Activated CD8-positive, alpha-beta memory T cell treated with anti-CD3 and anti-CD28 coated beads, Interleukin-2, amount 50 U/mL, for 24 hours (primary cell): ENCODE measurements at regions not wholly inside any gene's neighbourhood (a gene's known extent, or its start where the extent isn't known, plus 50 kb on each side); places are given as distances from the start of the nearest gene placed in this dataset.

Experiments
- DNase-seq: peaks from one replicate; pipeline ENCODE4 v3.0.0-alpha.2; 2020; ENCODE audit errors: extremely low read depth

DNA sequence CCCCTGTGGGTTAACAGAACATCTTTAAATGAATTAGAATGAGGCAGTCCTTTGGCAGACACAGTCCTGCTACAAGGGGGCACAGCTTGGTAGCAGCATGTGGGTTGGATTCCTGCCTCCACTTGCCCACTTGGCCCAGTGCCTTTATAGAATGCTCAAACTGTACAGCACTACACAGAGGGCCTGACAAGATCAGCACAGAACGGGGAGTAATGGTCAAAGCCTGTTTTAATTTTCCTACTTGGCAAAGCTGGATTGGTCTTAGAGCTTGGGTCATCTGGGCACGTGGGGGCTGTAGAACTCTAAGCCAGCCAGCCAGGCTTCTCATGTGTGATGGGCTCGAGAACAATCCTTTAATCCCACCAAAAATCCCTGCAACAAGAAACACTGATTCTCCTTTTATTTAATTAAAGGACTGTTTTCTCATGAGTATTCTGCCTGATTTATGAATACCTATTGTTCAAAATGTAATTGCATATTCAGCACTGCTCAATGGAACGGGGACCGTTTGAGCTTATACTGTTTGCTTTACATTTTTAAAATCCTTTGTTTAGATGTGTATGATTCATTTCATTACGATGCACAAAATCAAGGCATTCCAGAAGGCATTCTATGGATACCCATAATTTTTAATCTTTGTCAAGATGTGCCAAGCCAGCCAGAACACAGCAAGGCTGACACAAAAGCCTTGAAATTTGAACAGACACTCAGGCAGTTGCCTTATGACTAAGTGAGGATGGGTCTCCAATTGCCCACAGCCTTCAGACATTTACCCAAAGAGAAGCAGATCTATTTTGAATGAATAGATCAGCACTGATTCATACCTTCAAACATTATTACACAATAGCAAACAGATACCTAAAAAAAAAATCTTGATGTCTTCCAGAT, 249.3 kb upstream of the TGFBR2 start:
- DNase-seq: no peak

DNA sequence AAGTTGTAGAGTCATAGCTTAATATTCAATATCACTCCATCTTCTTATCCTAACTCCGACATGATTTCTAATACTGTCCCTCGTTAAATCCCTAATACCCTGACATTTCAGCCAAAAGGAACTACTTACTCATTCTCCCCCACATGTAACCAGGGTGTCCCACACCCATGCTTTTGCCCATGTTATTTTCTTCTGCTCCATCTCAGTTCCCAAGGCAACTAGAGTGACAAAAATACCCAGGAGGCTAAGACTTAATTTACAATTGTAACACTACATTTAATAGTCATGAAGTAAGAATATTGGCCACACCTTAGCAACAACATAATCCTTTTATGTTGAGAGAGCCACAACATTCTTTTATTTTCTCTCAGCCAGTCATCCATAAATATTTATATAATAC, 248.5 kb upstream of the TGFBR2 start:
- no peak for DNase-seq

DNA sequence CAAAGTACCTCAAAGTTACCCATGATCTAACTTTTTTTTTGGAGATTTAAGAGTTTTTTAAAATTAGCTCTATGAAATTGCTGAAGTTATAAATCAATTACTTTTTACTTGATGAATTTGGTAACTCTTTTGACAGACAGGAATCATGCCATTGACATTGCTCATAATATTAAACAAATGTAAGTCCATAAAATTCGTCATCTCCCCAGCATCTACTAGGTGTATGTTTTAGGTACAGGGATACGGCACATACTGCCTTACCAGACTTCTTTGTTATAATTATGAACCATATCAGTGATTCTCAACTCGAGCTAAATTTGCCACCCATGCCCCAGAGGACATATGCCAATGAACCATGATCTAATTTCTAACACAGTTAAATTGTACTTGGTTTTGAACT, 247.5 kb upstream of the TGFBR2 start:
- DNase-seq: no peak

DNA sequence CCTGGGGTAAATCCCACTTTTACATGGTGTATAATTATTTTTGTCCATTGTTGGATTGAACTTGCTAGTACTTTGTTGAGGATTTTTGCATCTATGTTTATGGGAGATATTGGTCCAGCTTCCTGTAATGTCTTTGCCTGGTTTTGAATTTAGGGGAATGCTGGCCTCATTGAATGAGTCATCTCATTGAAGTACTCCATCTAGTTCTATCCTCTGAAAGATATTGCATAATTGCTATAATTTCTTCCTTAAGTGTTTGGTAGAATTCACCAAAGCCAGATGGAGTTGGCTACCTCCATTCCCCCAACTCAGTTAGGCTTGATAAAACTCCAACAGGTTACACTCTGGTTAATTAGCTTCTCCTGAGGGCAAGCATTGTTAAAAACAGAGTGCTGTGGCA, 237.4 kb upstream of the TGFBR2 start:
- no peak for DNase-seq

DNA sequence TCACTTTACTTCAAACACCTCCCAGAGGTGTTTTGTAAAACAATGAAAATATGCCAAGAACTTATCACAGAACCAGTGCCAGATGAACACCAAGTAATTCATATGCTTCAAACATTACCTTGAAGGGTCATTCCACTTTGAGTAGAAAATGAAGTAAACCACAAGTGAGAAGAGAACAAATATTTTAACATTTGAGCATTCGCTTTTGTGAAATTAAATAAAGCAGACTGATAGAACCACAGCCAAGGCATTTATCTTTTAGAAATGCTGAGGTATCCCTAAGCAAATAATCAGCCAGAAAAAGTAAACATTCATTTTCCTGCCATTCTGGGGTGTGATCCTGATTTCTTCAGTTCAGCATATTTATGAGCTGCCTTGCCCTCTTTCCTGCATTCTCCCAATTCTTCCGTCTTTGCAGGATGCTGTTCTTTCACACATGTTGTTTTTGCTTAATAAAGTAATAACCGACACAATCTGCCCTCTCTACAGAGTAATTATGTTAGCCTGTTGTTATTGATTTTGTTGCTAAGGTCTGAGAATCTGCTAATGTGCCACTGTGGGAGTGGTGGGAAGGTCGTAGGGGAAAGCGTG, 235.6 kb upstream of the TGFBR2 start:
- no peak for DNase-seq

DNA sequence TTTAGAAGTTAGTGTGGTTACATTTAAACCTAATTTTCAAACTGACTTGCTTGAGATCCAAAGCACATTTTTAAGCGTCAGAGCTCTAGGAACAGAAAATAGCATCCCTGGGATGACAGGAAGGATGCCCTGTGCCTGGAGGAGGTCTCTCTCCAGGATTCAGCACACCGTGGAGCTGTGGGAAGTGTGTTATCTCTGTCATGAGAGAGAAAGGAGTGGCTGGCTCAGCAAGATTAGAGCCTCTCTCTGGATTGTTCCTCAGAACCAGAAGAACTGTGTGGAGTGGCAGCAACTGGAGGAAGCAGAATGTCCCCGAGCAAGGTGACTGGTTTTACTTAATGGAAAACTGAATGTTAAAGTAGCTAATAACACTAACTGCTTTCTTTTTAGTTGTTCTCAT, 233.6 kb upstream of the TGFBR2 start:
- no peak for DNase-seq

DNA sequence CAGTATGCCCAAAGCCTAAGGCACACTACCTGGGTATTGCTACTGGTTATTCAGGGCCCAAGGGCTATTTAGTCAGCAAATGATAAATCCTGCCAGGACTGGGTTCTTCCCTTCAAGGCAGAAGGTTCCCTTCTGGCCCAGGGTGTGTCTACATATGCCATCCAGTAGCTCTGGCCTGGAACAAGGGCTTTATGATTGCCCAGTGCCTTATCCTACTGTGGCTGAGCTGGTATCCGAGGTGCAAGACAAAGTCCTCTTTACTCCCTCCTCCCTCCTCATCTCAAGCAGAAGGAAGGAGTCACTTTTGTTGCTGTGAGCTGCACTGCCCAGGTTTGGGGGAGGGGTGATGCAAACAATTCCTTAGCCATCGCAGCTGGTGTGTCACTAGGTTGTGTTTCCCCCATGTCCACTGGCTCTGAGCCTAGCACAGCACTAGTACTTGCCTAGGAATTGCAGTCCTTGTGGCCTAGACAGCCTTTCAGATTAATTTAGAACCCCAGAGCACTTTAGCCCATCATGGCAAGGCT, 221.8 kb upstream of the TGFBR2 start:
- no peak for DNase-seq

DNA sequence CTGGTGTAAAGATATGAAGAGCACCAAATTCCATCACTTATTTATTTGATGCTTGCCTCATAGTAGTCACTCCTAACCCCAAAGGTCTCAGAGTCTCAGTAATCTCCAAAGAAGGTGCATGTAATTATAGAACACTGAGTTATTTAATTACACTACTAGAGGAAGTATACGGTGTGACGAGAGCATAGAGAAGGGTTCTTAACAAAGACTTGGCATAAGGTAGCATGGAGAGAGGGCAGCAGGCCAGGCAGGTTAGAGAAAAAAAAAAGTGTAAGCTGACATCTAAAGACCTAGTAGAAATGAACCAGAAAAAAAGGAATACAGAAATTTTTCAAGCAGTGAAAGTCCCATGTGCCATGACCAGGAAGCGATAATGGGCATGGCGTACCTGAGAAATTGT, 213.3 kb upstream of the TGFBR2 start:
- DNase-seq: no peak

DNA sequence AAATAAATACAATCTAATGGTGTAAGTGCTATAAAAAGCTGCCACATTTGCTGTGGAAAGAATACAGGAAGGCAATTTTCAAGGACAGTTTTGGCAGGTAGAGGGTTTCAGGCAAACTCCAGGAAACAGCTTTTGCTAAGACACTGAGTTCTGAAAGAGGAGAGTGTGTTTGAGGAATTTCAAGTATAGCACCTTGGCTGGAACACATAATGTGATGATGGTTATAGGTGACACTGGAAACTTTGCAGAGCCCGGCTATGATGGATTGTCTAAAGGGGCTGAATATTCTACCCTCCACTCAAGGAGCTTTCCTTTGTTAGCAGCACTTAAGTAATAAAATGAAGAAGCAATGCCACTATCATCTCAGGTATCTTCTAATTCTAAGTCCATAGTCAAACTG, 209.4 kb upstream of the TGFBR2 start:
- DNase-seq: no peak

DNA sequence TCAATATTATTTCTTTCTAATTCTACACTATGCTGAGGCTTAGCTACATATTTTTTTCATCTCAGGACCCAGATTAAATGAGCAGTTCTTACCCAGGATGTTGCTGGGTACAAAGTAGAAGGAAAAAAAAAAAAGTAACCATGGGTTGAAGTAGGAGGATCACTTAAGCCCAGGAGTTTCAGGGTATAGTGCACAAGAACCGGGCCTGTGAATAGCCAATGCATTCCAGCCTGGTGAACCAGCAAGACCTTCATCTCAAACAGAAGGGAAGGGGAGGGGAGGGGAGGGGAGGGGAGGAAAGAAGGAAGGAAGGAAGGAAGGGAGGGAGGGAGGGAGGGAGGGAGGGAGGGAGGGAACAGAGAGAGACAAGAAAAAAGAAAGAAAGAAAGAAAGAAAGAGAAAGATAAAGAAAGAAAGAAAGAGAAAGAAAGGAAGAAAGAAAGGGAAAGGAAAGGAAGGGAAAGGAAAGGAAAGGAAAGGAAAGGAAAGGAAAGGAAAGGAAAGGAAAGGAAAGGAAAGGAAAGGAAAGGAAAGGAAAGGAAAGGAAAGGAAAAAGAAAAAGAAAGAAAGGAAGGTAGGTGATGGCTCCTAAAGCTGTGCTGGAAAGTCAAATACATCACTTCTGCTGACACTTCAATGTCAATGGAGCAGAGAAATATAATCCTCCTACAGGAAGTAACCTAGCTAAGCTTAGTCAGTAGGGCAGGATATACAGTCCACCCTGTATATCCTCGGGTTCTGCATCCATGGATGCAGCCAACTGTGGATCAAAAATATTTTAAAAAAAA, 206.8 kb upstream of the TGFBR2 start:
- no peak for DNase-seq

DNA sequence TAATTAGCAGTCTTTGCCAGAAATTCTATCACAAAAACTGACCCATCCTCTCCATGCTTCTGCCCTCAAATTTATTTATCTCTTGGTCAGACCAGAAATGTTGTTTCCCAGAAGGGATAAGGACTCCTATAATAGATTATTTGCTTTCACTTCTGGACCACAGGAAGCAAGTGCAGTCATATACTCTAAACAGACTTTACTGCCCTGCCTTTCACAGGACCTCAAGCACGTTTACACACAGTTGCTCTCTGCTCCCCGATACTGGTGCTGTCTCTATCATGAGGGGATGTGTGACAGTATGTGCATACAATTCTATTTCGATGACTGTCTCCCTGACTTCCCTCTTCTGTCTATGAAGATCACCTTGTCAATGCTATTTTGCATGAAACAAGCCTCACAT, 205.5 kb upstream of the TGFBR2 start:
- no peak for DNase-seq

DNA sequence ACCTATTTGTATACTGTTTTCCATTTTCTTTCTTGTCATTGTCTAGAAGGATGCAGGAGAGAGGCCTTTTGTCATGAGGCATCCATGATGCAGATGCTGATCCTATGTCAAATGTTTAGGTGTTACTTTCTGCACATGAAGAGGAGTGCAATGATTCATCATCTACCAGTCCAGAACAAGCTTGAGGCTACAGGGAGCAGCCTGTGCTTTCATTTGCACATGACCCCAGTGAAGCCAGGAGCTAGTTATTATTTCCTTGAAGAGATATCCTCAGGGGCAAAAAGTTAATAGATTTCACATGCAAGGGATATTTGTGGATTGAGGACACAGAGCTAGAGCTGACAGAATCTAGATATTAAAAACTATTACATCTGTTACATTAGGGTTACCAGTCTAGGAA, 204.4 kb upstream of the TGFBR2 start:
- DNase-seq: no peak

DNA sequence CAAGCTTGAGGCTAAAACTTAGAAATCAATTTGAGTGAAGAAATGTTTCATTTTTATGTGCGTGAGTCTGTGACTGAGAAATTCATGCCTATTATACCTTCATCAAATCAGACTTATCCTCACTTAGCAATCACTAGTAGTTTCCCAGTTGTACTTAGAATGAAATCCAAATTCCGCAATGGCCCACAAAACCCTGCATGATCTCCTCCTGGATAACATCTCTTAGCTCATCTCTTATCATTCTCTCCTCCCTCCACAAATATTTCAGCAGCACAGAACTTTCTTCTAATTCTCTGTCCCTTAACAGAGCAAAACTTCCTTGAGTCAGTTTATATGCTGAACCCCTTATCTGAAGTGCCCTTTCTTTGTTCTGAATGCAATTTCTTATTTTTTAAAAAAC, 198.8 kb upstream of the TGFBR2 start:
- no peak for DNase-seq

DNA sequence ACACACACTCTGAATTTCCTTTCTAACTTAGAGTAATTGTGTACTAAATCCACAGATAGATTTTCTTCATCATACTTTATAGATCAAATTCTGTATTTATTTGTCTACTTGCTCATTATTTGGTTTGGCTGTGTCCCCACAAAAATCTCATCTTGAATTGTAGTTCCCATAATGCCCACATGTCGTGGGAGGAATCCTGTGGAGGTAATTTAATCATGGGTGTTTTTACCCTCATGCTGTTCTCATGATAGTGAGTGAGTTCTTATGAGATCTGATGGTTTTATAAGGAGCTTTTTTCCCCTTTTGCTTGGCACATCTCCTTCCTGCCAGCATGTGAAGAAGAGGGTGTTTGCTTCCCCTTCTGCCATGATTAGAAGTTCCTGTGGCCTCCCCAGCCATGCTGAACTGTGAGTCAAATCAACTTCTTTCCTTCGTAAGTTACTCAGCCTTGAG, 198.3 kb upstream of the TGFBR2 start:
- DNase-seq: no peak

DNA sequence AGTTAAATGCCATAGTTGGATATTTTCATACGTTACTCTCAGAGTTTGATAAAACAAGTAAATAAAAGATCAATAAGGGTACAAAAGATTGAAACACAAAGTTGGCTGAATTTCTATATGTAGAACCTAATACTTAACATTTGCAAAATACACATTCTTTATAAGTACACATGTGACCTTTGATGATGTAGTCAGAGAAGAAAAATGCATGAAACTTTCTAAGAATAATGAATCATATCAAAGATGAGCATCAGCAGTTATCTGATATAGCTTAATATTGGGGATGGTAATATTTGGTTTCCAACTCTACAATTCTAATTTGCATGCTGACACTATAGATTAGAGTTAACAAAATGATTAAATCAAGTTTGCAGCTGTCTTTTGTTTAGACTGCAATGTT, 188.0 kb upstream of the TGFBR2 start:
- DNase-seq: no peak

DNA sequence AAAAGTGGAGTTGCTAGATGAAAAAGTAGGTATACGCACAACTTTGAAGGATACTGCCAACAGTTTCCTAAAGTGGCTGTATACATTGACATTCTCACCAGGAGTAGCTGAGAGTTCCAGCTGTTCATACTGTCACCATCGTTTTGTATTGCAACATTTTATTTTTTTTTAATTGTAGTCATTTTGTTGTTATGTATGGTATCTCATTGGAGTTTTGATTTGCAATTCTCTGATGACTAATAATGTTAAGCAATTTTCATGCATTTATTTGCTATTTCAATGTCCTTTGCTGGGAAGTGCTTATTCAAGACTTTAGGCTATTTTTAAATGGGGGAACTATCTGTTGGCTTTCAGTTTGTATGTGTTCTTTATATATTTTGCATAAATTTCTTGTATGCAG, 185.1 kb upstream of the TGFBR2 start:
- no peak for DNase-seq

DNA sequence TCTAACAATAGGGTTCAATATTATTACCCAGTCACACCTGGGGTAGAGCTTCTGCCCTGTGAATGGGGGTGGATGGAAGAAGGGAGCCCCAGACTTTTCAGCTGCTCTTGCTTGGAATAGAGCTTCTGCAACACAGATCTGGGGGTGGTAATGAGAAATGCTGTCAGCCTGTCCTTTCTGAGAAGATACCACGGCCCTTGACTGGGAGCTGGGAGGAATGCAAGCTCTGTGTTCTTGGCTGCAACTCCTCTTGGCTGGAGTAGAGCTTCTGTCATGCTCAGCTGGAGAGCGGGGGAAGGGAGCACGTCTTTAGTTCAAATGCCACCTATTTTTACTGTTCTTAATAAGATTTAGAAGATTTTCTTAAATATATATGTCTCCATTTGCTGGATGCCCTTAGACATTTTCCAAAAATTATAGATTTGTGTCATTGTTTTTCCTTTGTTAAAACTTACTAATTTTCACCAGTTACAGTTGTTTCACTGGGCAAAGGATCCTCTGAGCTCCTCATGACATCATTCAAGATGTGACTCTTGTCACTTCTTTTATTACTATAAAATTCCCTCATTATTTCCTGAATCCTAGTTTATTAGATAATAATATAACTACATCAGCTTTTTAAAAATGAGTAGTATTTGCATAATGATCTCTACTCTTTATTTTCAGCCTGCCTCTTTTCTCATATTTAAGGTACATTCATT, 180.0 kb upstream of the TGFBR2 start:
- DNase-seq: no peak

DNA sequence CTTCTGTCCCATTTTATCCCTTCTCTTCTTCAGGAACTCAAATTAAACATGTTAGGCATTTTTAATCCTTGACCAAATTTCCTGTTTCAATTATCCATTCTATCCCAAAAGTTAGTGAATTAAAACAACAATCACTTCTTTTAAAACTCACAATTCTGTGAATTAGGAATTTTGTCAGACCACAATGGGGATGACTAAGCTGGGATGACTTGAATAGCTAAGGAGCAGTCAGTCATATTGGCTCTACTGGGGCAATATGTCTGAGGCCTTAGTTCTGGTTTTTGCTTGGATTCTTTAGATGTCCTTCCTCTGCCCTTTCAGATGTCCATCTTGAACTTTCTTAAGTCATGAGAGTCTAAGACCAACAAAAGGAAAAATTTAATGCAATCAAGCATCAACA, 178.2 kb upstream of the TGFBR2 start:
- no peak for DNase-seq

DNA sequence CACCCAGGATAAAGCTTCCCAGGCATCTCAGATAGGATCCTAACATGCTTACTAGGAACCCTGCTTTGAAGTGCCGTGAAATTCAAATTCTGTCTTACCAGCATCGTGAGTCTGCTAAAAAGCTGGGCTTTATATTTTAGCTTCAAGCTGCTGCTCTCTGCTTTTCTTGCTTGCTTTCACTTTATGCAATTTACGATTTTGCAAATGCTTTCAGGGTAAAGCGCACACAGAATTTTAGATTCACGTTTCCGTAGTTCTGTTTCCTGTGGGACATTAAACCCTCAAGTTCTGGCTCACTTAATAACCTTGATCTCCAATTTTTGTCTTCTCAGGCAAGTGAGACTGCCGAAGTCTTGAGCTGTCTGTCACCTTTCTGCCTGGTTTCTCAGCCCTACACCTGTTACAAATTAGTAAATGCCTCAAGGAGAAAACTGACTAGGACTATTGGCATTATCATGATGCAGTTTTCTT, 170.5 kb upstream of the TGFBR2 start:
- no peak for DNase-seq

DNA sequence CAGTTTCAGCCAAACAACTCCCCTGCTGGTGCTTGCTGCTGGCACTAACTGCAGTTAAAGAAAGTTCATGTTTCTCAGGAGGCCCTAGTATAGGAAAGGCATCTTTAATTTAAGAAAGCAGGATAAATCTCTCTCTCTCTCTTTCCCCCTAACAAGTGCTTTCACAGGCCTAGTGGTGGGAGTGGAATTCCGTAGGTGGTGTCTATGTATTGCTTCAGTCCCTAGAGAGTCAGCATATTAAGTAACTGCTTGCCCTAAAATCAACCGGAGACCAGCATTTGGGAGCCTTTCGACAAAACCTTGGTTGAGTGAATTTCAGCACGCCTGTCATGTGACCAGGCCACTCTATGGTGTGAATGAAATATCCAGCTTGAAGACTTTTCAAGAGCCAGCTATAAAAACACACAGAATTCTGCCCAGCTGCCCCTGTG, 169.2 kb upstream of the TGFBR2 start:
- no peak for DNase-seq

DNA sequence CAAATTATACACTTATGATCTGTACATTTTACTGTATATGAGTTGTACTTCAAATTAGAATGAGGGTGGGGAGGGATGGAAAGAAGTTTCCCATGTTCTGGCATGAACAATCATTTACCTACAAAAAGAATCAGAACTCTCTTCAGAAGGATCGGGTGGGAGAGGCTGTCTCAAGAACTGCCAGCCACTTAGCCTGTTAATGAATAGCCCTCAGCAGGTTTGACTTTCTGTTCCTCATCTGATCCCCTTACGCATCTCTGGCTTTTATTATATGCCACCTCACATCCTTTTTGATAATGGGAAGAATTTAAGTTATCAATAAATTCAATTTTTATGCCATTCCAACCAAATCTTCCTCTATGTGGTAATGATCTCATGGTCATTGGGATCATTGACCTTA, 168.3 kb upstream of the TGFBR2 start:
- DNase-seq: no peak
